Activated CD4-positive, alpha-beta T cell treated with anti-CD3 and anti-CD28 coated beads, Interleukin-2, Interleukin-6, amounts not matched to agents 100 ng/mL and 50 ng/mL, durations not matched to agents 16 hours and 8 hours (primary cell): ENCODE measurements at regions not wholly inside any gene's neighbourhood (a gene's known extent, or its start where the extent isn't known, plus 50 kb on each side); places are given as distances from the start of the nearest gene placed in this dataset.

Experiments
- DNase-seq: peaks from one replicate; pipeline ENCODE4 v3.0.0-alpha.2; 2020

DNA sequence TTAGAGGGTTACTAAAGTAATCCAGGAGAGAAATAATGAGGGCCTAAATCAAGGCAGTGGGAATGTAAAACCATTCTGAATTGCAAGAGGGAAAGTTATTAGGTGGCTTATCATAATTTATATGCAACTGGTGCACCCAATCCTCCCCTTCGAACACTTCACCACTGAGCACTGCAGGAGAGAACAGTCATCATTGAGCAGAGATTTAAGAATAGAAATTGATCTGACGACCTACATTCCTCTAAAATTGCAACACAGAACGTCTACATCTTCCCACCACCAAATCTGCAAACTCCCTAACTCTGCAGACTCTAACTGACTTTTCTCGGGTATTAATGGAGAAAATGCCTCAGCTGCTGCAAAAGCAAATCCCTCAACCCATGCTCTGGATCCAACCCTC is 138.5 kb upstream of the CDH20 start:
- no peak for DNase-seq

DNA sequence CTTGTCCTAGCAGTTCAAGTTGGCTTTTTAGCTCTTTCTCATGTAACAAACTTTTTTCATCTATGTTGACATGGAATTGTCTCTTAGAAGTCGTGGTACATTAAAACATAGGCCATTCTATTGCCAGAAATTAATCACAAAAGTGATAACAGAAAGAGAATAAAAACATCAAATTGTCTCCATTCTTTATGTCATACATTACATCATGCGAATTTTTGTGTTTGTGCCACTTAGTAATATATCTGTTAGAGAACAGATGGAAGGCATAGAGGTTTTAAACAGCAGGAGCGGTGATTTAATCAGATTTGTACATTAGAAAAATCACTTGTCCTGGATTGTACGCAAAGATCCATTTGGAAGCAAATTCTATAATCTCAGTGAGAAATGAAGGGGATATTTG is 136.5 kb upstream of the CDH20 start:
- DNase-seq = no peak

DNA sequence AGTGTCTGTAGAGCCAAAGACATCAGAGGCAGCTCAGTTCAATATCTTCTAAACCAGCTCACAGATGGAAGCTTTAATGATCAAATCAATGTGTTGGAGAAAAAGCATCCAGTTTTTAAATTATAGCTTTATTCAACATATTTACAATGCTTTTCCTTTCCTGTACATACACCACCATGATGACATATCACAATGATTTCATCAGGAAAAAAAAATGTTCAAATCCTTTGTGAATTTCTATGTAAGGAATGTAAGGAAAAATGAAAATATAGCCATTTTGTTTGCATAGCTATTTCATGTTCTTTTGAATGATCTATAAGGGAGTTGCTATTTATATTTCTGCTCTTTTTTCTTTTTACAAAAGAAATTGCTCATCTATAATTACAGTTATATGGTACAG is 134.7 kb upstream of the CDH20 start:
- DNase-seq = no peak

DNA sequence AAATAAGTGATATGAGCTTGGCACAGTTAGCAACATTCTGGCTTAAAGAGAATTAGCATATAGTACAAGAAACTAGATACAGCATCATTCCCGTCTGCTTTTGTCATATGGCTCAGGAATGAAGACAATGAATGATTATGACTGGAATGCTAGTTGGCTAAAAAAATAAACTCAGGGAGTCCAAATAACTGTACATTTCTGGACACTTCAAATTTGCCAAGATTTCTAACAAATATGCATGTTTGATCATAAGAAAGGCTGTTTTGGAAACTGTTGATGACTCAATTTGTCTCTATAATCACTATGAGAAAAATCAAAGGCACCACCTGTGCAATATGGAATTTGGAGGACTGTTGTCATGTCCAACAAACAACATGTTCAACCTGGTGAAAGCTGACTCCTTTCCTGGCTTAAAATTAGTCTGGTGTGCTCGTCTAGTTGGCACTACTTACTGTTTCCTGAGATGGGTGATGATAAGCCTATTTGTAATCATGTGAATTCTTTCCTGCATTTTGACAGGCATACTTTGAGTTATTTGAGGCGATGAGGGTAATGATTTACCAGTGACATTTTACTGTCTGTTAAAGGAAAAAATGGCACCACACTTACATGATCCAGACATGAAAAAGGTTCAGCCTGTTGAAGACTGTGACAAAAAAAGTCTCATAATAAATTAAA is 133.9 kb upstream of the CDH20 start:
- no peak for DNase-seq

DNA sequence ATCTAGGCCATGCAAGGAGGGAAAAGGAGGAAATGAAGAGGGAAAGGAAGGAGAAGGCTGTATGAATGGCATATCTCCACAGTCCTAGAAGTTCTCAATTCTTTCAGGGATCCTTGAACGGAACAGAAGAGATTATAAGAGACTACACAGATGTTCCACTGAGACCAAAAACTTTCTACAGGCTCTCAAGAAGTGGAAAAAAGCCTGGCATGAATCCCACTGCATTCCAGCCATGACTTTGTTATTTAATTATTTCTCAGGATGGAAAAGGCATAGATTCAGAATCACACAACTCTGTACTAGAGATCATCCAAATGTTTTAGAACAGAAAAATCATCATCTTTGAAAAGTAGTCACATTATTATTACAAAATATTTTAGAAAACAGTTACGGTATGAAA is 131.7 kb upstream of the CDH20 start:
- no peak for DNase-seq

DNA sequence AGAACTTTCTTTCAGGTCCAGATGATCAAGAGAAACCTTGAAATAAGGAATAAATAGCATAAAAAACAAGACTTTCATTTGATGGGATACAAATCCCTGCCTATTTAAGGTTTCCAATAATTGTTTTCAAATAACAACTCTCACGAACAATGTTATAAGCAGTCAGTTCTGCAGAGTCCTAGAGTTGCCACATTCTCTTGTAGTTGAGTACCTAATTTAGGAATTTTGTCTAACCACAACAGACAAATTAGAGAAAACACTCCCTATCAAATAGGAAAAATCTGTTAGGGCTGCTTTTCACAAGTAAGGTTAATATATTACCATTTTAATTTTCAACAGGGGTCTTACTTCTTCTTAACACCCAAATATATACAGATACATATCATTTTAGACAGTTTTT is 130.1 kb upstream of the CDH20 start:
- no peak for DNase-seq

DNA sequence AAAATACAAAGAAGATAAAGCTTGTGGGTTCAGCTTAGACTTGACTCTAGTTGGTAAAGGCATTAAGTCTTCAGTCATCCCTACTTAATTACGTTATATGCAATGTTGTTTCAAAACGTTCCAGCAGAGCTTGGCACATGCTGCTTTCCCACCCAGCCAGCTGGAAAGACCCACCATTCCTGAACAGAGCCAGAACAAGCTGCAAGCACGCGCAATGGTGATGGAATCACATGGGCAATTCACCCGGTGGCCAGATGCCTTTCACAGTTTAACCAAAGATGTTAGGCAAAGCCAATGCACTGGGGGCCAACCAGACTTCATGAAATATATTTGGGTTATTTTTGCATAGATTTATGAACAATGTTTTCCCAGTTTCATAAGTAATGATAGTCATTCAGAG is 123.4 kb upstream of the CDH20 start:
- no peak for DNase-seq

DNA sequence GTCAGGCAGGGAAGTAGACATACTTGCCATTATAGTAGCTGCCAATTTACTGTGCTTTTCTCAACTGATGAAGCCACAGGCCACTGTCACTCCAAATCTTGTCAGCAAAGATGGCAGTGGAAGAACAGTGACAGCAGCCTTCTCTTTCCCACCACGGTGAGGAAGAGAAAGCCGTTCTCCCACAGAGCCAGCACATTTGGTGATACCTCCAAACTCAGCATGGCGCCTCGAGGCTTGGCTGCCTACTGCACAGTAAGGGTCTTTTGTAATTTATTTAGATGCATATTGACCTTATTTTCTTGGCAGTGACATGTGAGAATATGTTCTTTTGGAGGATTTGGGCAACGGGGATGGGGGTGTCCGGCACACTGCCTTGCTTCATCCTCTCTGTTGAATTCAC is 117.2 kb upstream of the CDH20 start:
- DNase-seq = no peak

DNA sequence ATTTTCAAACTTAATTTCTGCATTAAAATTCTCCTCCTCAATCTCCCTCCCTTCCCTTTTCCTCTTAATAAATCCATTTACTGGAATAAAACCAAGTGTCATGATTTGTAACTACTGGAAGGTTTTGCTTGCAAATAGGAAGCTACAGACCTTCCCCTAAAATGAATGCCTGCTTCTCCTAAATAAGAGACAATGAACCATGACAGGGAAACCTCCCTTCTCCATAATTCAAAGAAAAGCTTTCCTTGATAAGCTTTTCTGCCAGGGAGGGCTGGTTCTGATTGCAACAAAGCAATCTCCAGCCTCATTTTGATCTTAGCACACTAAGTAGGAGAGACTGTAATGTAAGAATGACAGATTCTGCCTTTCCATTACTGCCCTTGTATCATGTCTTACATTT is 111.0 kb upstream of the CDH20 start:
- DNase-seq = no peak

DNA sequence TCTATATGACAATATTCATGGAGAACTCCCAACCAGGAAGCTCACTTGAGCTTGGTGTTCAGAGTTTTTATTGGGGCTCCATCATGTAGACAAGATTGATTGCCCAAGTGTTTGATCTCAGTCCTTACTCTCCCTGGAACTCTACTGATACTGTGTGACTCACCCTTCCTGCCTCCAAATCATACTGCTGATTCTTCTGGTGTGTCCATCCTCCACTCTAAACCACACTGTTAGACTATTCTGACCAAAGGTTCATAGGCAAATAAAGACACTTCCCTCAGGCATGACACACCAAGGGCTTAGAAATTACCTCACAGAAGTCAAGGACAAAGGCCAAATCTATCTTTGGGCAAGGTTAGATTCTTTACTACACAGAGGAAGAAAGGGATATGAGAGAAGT is 107.9 kb upstream of the CDH20 start:
- no peak for DNase-seq

DNA sequence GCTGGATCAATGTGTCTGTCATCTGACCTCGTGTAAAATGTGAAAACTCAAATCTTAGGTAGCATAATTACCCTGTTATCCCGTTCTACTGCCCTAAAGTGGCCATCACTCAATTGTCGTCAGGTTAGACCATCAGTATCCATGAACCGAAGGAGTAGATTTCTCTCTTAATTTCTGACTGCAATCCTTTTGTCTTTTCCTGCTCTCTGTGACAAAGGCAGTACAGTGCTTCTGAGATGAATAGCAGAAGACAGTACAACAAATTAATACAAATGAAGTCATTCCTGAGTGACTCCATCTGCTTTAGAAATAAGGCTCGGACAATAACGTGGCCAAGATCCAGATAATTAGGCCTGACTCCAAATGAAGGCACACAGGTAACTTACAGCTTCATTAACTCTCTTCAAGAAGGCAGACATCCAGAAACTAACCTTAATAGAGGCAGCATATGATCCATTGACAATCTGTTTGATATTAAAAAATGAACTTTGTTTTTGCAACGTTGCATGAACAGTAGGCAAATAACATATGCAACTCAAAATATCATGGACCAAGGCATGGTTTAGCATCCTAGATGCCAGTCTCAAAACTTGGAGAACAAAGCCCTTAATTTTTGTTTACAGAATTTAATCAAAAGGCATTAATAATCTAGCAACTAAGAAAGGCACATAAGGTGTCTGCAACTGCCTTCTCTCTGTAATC is 96.7 kb upstream of the CDH20 start:
- no peak for DNase-seq

DNA sequence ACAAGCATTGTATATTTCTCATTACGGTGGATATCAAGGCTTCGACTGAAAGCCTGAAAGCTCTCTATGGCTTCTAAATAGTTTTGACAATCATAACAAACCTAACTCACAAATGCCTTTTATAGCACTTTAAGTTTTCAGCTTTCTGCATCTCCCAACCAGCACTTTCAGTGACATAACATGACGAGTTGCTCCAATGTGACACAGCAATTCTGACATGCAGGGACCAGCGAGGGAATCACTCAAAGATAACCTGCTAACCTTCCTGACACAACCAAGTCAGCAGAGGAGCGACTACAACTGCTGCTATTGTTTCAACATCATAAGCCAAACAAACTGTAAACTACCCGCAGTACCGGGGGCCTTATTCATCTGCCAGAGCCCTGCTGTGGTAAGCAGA is 95.7 kb upstream of the CDH20 start:
- no peak for DNase-seq

DNA sequence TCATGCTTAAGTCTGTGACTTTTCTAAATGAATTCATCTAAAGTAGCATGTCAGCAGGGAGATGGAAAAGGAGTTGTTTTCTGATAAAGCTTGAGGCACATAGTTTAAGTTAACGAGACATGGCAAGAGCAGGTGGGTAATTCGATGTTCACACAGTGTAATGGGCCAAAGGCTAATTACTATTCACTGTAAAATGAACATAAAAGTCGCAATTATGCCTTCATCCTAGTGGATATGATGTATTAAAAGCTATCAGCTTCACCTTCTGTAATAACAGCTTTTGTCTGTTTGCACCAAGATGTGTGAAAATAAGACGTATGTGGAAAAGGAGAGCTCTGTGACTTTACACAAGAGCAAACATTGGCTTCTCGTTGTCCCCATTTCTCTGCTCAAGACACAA is 94.2 kb upstream of the CDH20 start:
- no peak for DNase-seq

DNA sequence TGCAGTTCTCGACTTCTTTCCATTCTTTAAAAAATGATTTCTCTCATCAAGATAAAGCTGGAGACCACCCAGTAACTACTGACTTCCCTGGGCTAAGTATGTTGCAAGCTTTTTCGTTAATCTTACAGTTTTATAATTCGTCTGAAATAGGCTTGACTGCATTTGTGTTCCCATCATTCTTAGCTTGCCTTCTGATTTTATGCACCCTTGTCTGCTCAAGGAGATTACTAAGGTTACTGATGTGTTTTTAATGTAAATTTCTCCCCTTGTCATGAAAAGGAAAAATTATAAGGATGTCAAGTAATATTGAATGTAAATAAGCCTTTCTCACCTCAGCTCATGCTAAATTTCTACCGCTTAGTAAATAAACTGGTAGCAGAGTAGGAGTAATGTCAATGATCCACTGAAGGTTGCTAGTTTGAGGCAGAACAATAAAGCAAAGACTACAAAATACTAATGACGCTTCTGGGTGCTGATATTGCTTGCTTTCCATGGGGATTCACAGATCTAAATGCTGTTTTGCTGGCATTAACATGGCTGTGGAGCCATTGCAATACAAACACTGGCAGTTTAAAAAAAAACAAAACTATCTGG is 91.9 kb upstream of the CDH20 start:
- DNase-seq = no peak

DNA sequence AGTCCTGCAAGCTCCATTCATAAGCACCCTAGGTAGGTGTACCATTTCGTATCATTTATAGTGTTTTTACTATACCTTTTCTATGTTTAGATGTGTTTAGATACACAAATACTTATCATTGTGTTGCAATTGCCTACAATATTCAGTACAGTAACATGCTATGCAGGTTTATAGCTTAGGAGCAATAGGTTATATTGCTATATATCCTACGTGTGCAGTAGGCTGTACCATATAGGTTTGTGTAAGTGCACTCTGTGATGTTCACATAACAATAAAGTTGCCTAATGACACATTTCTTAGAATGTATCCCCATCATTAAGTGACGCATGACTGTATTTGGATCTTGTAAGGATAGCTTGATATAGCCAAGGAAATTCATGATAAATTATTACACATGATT is 88.6 kb upstream of the CDH20 start:
- DNase-seq = no peak

DNA sequence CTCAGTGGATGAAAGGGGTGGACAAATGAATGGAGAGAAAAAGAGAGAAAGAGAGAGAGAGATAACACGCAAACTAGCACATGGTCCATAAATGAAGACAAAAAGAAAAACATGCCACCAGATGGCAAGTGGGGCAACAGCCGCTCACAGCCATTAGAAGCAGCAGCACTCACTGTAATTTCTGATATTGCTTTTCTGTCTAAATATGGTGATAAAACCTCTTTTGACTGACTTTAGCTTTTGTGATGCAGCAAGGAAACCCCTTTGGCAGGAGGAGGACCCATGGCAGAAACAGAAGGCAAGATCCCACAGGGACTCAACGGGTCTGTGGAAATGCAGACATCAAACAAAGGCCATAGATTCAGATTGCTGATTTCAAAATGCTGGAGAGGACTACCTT is 88.0 kb upstream of the CDH20 start:
- DNase-seq = no peak

DNA sequence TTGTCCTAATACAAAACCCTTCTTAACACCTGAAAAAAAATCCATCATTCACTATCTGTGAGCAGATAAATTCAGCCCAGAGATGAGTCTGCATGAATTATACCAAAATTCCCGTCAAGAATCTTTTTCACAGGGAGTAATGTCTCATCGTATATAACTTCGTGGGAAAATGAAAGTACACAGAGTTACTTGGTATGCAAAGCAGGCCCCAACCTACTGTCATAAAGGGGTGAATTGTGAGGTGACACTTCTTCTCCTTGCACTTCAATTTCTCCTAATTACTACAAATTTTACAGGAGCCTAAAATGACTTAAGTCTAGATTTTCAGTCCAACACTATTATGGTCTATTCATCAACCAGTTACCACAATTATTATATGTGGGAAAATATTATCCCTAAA is 84.6 kb upstream of the CDH20 start:
- no peak for DNase-seq

DNA sequence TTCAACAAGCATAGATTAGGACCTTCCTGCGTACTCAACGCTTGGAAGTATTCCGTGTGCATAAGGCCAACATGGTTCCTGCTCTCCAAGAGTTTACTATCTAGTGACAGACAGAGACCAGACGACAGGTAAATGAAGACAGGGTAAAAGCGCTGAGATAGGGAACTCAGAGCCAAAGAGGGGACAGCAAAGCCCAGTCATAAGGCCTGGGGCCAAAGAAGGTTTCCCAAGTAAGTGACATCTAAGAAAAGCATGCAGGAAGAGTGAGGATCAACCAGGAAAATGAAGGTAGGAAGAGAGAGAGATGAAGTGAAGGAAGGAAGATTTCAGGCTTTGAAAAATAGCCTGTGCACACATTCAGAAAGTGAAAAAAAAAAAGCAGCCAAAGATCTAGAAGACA is 76.9 kb upstream of the CDH20 start:
- no peak for DNase-seq

DNA sequence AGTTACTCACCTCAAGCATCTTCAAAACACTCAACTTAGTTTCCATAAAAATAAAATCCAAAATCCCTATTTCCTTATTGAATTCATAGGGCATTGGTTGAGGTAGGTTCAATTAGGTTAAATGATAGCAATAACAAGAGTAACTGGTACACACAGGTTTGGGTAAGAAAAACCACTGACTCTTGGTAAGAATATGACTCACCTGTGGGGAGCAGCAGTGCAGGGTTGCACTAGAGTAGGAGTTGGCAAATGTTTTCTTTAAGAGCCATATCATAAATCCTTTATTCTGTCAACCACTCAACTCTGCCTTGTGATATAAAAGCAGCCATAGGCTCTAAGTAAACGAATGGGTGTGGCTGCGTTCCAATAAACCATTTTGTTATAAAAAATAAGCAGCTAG is 71.4 kb upstream of the CDH20 start:
- DNase-seq = peak; percentile 3

DNA sequence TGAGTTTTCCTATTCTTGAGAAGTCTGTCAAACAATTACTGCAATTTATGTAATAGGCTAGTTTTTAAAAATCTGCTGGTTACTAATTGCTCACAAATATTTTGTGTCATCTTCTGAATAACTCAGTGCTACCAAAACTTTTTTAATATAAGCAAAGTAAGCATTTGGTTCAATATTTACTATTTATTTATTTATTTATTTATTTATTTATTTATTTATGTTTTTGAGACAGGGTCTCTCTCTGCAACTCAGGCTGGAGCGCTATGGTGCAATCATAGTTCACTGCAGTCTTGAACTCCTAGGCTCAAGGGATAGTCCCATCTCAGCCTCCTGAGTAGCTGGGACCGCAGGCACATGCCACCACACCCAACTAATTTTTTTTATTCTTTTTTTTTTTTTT is 60.4 kb upstream of the CDH20 start:
- no peak for DNase-seq

DNA sequence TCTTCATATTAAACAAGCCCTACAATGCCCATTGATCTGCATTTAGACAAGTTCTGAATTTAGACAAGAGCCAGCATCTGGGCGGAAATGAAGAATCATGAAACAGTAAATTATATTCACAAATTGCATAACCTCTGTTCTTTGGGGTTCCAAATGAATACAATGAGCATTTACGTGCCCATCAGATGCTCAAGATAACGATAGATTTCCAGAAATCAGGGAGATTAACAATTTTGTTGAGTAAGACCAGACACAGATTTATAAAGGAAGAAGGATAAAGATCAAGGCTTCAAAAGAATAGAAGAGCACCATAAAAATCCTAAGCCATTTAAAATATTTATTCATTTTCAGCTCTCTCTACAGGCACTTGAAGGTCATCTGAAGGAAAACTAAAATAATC is 59.7 kb upstream of the CDH20 start:
- DNase-seq = no peak

DNA sequence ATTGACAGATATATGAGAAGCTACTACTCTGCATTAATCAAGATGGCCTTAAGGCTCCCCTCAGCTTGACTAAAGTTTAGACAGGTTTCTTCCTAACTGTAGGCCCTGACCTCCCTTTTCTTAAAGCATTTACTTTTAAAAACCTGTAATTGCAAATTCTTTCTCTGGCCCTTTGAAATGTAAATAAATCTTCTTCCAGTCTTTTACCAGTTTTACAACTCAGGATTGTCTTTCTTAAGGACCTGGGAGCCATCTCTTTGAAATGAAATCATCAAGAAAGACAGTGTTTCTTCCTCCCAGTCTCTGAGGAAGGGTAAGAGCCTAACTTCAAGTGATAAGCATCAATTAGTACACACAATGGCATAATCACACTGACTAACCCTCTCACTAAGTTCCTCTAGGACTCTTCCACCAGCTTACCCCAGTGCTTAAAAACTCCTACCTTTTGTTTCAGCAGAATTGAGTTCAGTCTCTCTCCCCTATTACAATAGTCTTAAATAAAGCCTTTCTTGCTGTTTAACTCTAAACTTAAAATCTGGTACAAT is 58.7 kb upstream of the CDH20 start:
- no peak for DNase-seq

DNA sequence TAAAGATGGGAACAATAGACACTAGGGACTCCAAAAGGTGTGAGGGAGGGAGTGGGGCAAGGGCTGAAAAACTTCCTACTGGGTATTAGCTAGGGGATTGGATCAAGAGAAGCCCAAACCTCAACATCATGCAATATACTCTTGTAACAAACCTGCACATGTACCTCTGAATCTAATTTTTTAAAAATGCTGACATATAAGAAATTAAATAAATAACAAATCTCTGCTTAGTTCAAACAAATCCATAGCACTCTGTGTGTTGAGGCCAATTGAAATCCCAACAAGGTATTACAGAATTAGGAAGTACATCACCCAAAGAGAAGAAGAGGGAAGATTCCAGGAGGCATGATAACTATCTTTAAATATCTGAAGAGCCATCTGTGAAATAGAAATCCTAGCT is 55.4 kb upstream of the CDH20 start:
- no peak for DNase-seq

DNA sequence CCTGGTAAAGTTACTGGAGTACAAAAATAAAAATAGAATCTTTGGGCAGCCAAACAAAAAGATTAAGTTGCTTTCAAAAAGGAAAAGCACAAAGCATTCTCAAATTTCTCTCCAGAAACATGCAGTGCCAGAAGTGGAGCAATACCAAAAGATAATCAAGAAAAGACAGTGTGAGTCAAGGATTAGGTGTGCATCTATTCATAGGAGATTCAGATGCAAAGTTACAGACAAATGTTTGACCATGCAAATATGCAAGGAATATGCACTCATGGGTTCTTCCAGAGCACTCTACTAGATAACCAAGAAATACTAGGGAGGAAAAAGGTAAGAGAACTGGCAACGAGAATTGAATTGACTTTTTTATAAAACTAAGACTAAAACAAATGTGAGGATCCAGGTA is 51.8 kb upstream of the CDH20 start:
- DNase-seq = no peak

DNA sequence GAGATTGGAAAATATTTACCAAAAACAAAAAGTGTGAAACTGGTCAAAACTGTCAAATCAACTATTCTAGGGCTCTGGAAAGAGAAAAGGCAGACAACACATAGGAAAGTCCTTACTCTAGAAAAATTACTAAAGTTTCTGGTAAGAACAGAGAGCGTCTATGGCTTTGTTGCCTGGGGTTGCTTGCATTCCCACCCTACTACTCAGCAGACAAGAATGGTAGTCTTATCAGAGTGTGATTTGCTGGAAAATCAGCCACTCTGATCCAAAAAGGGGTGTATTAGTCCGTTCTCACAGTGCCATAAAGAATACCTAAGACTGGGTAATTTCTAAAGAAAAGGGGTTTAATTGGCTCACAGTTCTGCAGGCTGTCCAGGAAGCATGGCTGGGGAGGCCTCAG is 50.3 kb upstream of the CDH20 start:
- DNase-seq = no peak
